Activated CD8-positive, alpha-beta memory T cell treated with anti-CD3 and anti-CD28 coated beads, Interleukin-2, amount 10 ng/mL, durations not matched to agents 7 days and 5 days (primary cell): ENCODE measurements at regions not wholly inside any gene's neighbourhood (a gene's known extent, or its start where the extent isn't known, plus 50 kb on each side); places are given as distances from the start of the nearest gene placed in this dataset.

Source experiments
- ATAC-seq: fragments of 150-1000 bp; cut with Tn5 transposase; one replicate; pipeline ENCODE4 v1.10.0; 2021; ENCODE audit warnings: moderate library complexity
- CTCF ChIA-PET: fragments of 350-600 bp; sonication (Branson Sonifier 250); formaldehyde crosslinking; loops from one replicate; lab custom pipeline; 2021; ENCODE audit warnings: antibody characterized with exemption; lab: Charles Lee
- DNase-seq: peaks from one replicate; pipeline ENCODE4 v3.0.0-alpha.2; 2020
- H3K27ac Mint-ChIP-seq: one replicate; pipeline ENCODE4 v1.8.0; 2021; ENCODE audit warnings: mild to moderate bottlenecking, mixed read lengths
- H3K27me3 Mint-ChIP-seq: one replicate; pipeline ENCODE4 v1.8.0; 2021; ENCODE audit warnings: mixed read lengths
- H3K36me3 Mint-ChIP-seq: one replicate; pipeline ENCODE4 v1.8.0; 2021; ENCODE audit warnings: mild to moderate bottlenecking, mixed read lengths
- H3K4me1 Mint-ChIP-seq: one replicate; pipeline ENCODE4 v1.8.0; 2021; ENCODE audit warnings: mixed read lengths
- H3K4me3 Mint-ChIP-seq: one replicate; pipeline ENCODE4 v1.8.0; 2021; ENCODE audit warnings: mild to moderate bottlenecking, moderate library complexity, mixed read lengths
- H3K9me3 Mint-ChIP-seq: one replicate; pipeline ENCODE4 v1.8.0; 2022; ENCODE audit warnings: low read depth, mixed read lengths

- no peaks in the 10 kb centered on the region for H3K36me3 Mint-ChIP-seq
- DNase-seq (no peak), ATAC-seq (no peak)
- H3K27me3 Mint-ChIP-seq = no peaks in the 10 kb centered on the region
- H3K4me1 Mint-ChIP-seq = no peaks in the 10 kb centered on the region
- CTCF ChIA-PET = no interaction called here
- no peak overlapping the region for H3K27ac Mint-ChIP-seq
- H3K4me3 Mint-ChIP-seq = no peak overlapping the region
- H3K9me3 Mint-ChIP-seq = peaks cover 4% of the 10 kb centered on the region
Measured at GRCh38 chr20:17017232-17017631, 209.6 kb upstream of the PCSK2 start.

- H3K9me3 Mint-ChIP-seq = no peaks in the 10 kb centered on the region
- ATAC-seq = no peak
- no peak overlapping the region for H3K27ac Mint-ChIP-seq
- no peaks in the 10 kb centered on the region for H3K4me1 Mint-ChIP-seq
- CTCF ChIA-PET = no interaction called here
- no peaks in the 10 kb centered on the region for H3K27me3 Mint-ChIP-seq
- no peak overlapping the region for H3K4me3 Mint-ChIP-seq
- H3K36me3 Mint-ChIP-seq = no peaks in the 10 kb centered on the region
- DNase-seq = no peak
Measured at GRCh38 chr20:17021481-17021880, 205.4 kb upstream of the PCSK2 start.

- no peak for DNase-seq
- Mint-ChIP-seq H3K4me1 (no peaks in the 10 kb centered on the region), H3K9me3 (peaks cover 2% of the 10 kb centered on the region), H3K4me3 (no peak overlapping the region), H3K27me3 (no peaks in the 10 kb centered on the region), H3K27ac (no peak overlapping the region), H3K36me3 (no peaks in the 10 kb centered on the region)
- CTCF ChIA-PET = no interaction called here
- no peak for ATAC-seq
Measured at GRCh38 chr20:17023036-17023435, 203.8 kb upstream of the PCSK2 start.

DNA sequence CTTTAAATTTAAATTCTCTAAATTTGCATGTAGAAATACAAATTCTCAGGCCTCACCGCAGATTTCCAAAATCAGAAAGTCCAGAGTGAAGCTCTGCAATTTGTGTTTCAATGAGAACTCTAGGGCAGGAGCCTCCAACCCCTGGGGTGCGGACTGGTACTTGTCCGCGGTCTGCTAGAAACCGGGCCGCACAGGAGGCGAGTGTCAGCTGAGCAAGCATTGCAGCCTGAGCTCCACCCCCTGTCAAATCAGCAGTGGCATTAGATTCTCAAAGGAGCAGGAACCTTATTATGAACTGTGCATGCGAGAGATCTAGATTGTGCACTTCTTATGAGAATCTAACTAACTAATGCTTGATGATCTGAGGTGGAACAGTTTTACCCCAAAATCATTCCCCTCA lies 203.0 kb upstream of the PCSK2 start:
- Mint-ChIP-seq H3K4me3 (no peak overlapping the region), H3K27ac (no peak overlapping the region), H3K36me3 (no peaks in the 10 kb centered on the region), H3K27me3 (no peaks in the 10 kb centered on the region), H3K9me3 (peaks cover 2% of the 10 kb centered on the region), H3K4me1 (no peaks in the 10 kb centered on the region)
- CTCF ChIA-PET = no interaction called here
- ATAC-seq (no peak), DNase-seq (no peak)

DNA sequence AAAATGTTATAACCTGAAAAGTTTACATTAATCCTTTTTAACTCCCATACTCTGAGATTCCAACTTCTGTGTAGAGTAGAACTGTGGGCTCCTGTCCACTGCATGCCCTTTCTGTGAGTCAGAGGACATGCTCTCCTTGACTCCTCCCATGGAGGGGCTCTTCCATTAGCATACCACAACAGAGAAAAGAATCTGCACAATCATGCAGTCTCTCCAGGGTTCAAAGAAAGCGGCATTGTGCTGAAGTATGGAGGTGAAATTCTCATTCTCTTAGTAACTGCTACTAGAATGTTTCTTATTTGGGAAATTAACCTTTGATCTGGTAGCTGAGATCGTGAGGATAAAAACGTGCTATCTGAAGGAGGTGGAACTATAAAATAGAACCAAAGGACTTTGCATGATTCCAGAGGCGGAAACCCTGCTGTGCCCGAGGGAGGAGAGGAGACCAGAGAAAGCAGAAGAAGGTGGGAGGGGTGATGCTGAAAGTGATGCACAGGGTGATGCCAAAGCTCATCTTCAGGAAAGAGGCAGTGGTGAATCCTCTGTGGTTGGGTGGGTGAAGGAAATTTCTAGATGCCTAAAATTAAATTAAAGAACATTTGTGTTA lies 202.2 kb upstream of the PCSK2 start:
- H3K27ac Mint-ChIP-seq = no peak overlapping the region

GRCh38 chr20:17026346-17026745 lies 200.5 kb upstream of the PCSK2 start:
- Mint-ChIP-seq H3K9me3 (peaks cover 2% of the 10 kb centered on the region), H3K4me3 (no peak overlapping the region), H3K27me3 (no peaks in the 10 kb centered on the region), H3K27ac (no peak overlapping the region), H3K4me1 (no peaks in the 10 kb centered on the region), H3K36me3 (no peaks in the 10 kb centered on the region)
- ATAC-seq (no peak), DNase-seq (no peak)
- CTCF ChIA-PET = no interaction called here

More for the DNA sequence above, 202.2 kb upstream of the PCSK2 start:
- Mint-ChIP-seq H3K27me3 (no peaks in the 10 kb centered on the region), H3K9me3 (peaks cover 2% of the 10 kb centered on the region), H3K4me3 (no peak overlapping the region), H3K36me3 (no peaks in the 10 kb centered on the region), H3K4me1 (no peaks in the 10 kb centered on the region)
- no peak for DNase-seq
- ATAC-seq = no peak
- CTCF ChIA-PET = no interaction called here

DNA sequence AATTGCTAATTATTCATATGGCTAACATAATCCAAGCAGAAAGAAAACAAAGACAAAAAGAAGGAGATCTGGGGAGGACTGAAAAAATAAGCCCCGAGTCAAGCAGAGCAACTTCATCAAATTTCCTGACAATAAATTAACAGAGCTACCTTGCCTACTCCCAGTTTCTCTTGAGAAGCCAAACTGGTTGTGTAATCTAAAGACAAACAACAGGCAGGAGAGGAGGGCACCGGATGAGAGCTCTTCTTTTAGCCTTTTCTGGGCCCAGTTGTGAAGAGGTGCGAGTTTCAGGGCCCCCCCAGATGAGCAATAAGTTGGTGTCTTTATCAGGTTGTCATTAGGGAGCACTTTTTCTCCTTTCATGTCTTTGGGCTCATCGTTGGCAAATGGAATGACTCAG lies 197.1 kb upstream of the PCSK2 start:
- no peak for DNase-seq
- H3K4me1 Mint-ChIP-seq = no peaks in the 10 kb centered on the region
- ATAC-seq = no peak
- H3K36me3 Mint-ChIP-seq = no peaks in the 10 kb centered on the region
- no peak overlapping the region for H3K4me3 Mint-ChIP-seq
- peaks cover 2% of the 10 kb centered on the region for H3K9me3 Mint-ChIP-seq
- no peak overlapping the region for H3K27ac Mint-ChIP-seq
- CTCF ChIA-PET = no interaction called here
- no peaks in the 10 kb centered on the region for H3K27me3 Mint-ChIP-seq

DNA sequence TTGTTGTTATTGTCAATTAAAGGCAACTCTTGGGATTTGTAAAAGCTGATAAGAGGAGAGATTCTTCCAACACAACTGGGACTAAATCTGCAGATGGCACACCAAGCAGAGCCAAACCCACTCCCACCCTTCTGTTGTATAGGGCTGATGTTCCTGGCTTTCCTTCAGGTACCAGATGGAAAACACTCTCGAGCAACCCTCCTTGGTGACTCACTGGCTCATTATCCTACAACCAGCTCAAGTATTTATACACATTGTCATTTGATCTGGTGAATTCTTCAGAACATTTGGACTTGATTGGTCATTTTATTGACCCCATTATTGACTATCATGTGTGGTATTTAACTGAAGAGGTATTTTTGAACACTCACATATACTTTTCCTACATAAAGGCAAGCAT lies 190.3 kb upstream of the PCSK2 start:
- CTCF ChIA-PET = no interaction called here
- Mint-ChIP-seq H3K4me3 (no peak overlapping the region), H3K4me1 (no peaks in the 10 kb centered on the region), H3K27me3 (no peaks in the 10 kb centered on the region), H3K9me3 (no peaks in the 10 kb centered on the region), H3K27ac (no peak overlapping the region), H3K36me3 (no peaks in the 10 kb centered on the region)
- ATAC-seq (no peak), DNase-seq (no peak)

DNA sequence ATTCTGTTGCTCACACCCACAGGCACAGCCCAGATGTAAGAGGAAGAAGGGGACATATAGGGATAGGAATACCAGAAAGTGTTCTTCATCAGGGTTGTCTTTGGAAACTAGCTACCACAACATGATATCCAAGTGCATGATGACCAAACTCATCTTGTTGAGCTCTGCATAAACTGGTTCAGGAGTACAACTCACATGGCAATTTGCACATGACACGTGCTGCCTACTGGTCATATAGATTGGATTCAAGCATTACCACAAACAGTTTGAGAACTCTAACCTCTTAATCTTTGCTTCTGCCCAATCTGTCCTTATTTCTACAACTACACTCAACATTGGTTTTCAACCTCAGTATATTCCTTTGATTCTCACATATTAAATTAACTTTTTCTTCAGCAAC lies 184.7 kb upstream of the PCSK2 start:
- DNase-seq (no peak), ATAC-seq (no peak)
- no peak overlapping the region for H3K4me3 Mint-ChIP-seq
- H3K36me3 Mint-ChIP-seq = no peaks in the 10 kb centered on the region
- H3K9me3 Mint-ChIP-seq = peaks cover 3% of the 10 kb centered on the region
- CTCF ChIA-PET = no interaction called here
- no peaks in the 10 kb centered on the region for H3K4me1 Mint-ChIP-seq
- no peaks in the 10 kb centered on the region for H3K27me3 Mint-ChIP-seq
- no peak overlapping the region for H3K27ac Mint-ChIP-seq

DNA sequence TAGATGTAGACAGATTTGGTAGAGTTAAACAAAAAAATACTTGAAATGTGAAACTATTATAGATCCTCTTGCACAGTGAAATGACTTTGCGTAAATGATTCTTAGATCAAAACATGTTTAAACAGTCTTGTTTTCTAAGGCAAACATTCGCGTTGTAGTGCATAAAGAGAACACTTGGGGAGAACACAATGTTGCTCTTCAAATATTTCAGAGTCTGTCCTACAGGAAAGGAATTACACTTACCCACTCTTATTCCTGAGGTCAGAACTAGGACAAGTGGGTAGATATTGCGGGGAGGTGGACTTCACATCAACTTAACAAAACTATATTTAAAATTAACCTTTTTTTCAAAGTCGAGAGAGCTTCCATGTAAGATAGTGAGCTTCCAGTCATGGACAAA lies 183.5 kb upstream of the PCSK2 start:
- H3K27ac Mint-ChIP-seq = no peak overlapping the region
- no peaks in the 10 kb centered on the region for H3K4me1 Mint-ChIP-seq
- H3K4me3 Mint-ChIP-seq = no peak overlapping the region
- peaks cover 4% of the 10 kb centered on the region for H3K9me3 Mint-ChIP-seq
- H3K36me3 Mint-ChIP-seq = no peaks in the 10 kb centered on the region
- no peak for DNase-seq
- ATAC-seq = no peak
- CTCF ChIA-PET = no interaction called here
- H3K27me3 Mint-ChIP-seq = no peaks in the 10 kb centered on the region

DNA sequence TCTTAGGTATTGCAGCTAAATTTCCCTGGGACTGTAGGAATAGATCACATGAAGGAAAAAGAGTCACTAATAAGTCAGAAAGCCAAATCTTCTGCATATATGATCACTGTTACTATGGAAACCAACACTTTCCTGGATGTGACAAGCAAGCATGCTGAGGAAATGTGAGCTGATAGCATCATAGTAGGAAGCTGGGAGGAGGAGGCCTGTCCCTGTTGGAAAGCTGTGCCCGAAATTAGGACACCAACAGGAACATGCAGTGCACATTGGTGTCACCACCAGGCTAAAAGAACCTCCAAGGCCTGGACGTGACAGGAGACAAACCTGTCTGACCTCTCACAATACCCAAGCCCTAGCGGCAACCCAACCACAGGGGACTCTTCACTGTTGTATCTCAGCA lies 181.9 kb upstream of the PCSK2 start:
- Mint-ChIP-seq H3K27me3 (no peaks in the 10 kb centered on the region), H3K4me3 (no peak overlapping the region), H3K4me1 (no peaks in the 10 kb centered on the region), H3K27ac (no peak overlapping the region), H3K9me3 (peaks cover 4% of the 10 kb centered on the region), H3K36me3 (no peaks in the 10 kb centered on the region)
- DNase-seq (no peak), ATAC-seq (no peak)
- CTCF ChIA-PET = no interaction called here

- peaks cover 14% of the 10 kb centered on the region for H3K9me3 Mint-ChIP-seq
- H3K4me1 Mint-ChIP-seq = no peaks in the 10 kb centered on the region
- no peak overlapping the region for H3K4me3 Mint-ChIP-seq
- ATAC-seq (no peak), DNase-seq (no peak)
- H3K27ac Mint-ChIP-seq = no peak overlapping the region
- H3K36me3 Mint-ChIP-seq = no peaks in the 10 kb centered on the region
- H3K27me3 Mint-ChIP-seq = no peaks in the 10 kb centered on the region
- CTCF ChIA-PET = no interaction called here
Measured at GRCh38 chr20:17059465-17059864, 167.4 kb upstream of the PCSK2 start.

GRCh38 chr20:17061715-17062114 lies 165.1 kb upstream of the PCSK2 start:
- H3K27me3 Mint-ChIP-seq = no peaks in the 10 kb centered on the region
- ATAC-seq (no peak), DNase-seq (no peak)
- H3K27ac Mint-ChIP-seq = no peak overlapping the region
- H3K4me3 Mint-ChIP-seq = no peak overlapping the region
- peaks cover 12% of the 10 kb centered on the region for H3K9me3 Mint-ChIP-seq
- CTCF ChIA-PET = no interaction called here
- no peaks in the 10 kb centered on the region for H3K4me1 Mint-ChIP-seq
- no peaks in the 10 kb centered on the region for H3K36me3 Mint-ChIP-seq

GRCh38 chr20:17062712-17063111 lies 164.1 kb upstream of the PCSK2 start:
- H3K36me3 Mint-ChIP-seq = no peaks in the 10 kb centered on the region
- CTCF ChIA-PET = no interaction called here
- H3K9me3 Mint-ChIP-seq = peaks cover 8% of the 10 kb centered on the region
- no peak overlapping the region for H3K4me3 Mint-ChIP-seq
- no peak overlapping the region for H3K27ac Mint-ChIP-seq
- H3K4me1 Mint-ChIP-seq = no peaks in the 10 kb centered on the region
- DNase-seq (no peak), ATAC-seq (no peak)
- H3K27me3 Mint-ChIP-seq = no peaks in the 10 kb centered on the region

DNA sequence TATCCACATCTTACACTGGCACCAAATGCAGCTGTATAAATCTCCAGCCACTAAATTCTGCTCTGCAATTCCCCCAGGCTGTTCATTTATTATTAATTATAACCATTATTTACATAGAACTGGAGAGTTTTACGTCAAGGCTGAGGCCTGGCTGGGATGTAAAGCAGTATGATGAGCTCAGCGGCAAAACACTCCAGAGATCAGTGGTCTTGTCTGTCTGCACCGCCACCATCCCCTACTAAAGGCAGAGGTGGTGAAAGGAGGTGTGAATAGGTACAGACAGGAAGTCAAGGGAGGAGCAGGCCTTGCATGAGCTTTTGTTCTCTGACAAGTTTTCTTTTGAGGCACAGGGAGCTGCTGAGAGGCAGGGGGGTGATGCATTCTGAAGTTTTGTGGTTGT lies 159.9 kb upstream of the PCSK2 start:
- CTCF ChIA-PET = no interaction called here
- Mint-ChIP-seq H3K4me1 (no peaks in the 10 kb centered on the region), H3K9me3 (peaks cover 6% of the 10 kb centered on the region), H3K4me3 (no peak overlapping the region), H3K36me3 (no peaks in the 10 kb centered on the region), H3K27me3 (no peaks in the 10 kb centered on the region), H3K27ac (no peak overlapping the region)
- no peak for ATAC-seq
- DNase-seq = no peak
